T1000 (cell line): ENCODE measurements at regions not wholly inside any gene's neighbourhood (a gene's known extent, or its start where the extent isn't known, plus 50 kb on each side); places are given as distances from the start of the nearest gene placed in this dataset.

Experiments
- DNase-seq: peaks from one replicate; lab custom pipeline; 2025; ENCODE audit warnings: mixed read lengths; lab: John Stamatoyannopoulos, UW

- DNase-seq = no peak
Measured at GRCh38 chr17:69719474-69720048, 305.1 kb downstream of the MAP2K6 start.

DNA sequence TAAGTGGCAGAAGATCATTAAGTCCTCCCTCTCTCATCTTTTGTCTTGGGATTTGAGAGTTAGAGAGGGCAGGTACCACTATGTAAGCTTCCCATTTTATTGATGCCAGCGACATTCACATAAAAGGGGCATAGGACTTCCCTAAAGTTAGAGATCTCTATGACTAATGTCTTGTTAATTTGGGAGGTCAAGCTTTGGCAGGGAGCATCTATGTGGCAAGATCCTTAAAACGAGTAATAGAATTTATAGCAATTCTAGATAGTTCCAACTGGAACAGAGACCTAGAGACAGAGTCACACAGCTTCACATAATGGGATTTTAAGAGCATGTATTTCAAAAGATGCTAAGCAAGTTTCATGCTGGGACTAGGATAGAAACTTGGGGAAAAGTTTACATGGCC is 308.0 kb downstream of the MAP2K6 start:
- DNase-seq = no peak

GRCh38 chr17:69723316-69723715 is 308.8 kb downstream of the MAP2K6 start:
- no peak for DNase-seq

- DNase-seq = no peak
Measured at GRCh38 chr17:69723741-69724140, 309.2 kb downstream of the MAP2K6 start.

DNA sequence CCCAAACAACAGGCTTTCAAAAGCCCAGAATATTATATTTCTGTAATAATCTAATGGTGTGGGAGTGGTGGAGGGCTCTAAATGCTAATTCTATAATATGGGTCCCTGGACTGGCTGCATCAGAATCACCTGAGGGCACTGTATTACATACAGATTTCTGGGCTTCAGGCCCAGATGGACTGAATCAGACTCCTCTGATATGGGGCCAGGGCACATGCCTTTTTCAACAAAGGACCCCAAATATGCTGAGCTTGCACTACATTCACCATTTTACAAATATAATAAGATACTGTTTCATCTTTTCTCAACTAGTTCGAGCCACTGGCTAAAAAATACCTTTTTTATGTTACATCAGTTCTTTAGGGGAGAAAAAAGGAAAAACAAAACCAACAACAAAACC is 309.7 kb downstream of the MAP2K6 start:
- no peak for DNase-seq

DNA sequence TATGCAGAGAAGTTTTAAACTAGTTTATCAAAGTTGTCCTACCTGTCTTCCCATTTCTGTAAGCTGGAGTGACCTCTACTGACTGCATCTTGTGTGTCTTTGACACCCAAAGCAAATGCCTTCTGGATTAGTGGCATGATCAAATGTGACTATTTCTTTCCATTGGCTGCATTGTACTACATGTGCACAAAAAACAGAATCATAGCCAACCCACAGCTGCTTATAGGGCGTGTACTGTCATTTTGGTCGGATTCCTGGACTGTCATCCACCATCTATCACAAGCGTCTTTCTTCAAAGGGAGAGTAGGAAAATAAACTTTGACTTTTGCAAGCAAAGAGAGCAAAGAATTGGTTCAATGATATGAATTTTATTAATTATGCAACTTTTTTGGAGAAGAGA is 310.6 kb downstream of the MAP2K6 start:
- DNase-seq = no peak

- DNase-seq = no peak
Measured at GRCh38 chr17:69728816-69729215, 314.3 kb downstream of the MAP2K6 start.

DNA sequence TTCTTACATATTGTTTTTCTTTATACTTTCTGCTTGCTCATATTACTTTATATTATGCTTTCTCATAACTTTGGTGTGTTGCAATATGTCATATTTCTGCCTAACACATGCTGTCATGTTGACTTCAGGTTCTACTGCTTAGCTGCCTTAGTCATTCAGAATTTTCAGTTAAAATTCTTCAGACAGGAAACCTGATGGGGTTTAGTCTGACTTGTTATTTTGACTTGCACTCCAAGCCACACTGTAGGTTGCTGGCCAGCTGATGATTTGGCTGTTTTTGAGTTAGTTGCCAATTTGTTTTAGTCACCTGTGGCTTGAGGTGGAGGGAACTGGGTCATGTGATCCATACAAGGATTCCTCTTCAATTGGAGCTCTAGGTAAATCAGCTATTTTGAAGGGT is 315.4 kb downstream of the MAP2K6 start:
- no peak for DNase-seq

GRCh38 chr17:69732272-69732918 is 317.9 kb downstream of the MAP2K6 start:
- DNase-seq = no peak

- DNase-seq = peak; percentile 24
Measured at GRCh38 chr17:69733171-69734012, 318.9 kb downstream of the MAP2K6 start.

DNA sequence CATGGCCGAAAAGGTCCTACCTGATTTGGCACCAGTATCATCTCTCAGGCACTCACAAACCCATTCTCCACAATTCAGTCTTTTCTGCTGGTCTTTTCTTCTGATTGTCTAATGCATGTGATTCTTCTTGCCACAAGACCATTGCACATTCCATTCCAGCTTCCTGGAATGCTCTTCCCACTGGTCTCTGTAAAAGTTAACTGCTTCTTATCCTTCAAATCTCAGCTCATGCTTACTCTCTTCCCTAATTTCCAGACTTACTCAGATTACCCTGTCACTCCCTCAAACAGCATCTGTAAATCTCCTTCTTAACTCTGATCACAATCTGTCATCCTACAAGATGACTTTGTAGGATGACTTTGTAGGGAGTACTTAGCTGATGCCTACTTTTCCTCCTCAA is 320.2 kb downstream of the MAP2K6 start:
- no peak for DNase-seq

DNA sequence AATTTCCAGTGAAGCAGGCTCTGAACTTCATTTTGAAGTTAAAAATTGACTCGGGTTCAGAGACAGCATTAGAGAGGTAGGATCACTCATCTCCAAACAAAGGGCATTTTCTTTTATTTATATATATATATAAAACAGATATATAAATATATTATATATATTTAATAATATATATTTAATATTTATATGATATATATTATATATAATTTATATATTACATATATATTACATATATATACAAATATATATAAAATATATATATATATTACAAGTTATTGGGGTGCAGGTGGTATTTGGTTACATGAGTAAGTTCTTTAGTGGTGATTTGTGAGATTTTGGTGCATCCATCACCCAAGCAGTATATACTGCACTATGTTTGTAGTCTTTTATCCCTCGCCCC is 320.8 kb downstream of the MAP2K6 start:
- no peak for DNase-seq

DNA sequence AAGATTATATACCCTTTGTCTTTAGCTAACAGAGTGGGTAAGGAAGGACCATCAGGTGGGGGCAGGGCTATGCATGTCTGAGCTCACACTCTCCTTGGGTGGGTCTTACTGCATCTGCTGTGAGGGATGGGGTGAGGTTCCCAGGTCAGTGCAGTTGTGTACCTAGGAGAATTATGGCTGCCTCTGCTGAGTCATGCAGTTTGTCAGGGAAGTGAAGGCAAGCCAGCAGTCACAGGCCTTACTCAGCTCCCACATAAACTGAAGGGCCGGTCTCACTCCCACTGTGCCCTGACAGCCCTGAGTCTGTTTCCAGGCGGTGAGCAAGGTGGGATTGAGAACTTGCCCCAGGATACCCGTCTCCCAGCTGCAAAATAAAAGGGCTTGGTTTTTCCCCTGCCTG is 328.6 kb downstream of the MAP2K6 start:
- no peak for DNase-seq

- DNase-seq = no peak
Measured at GRCh38 chr17:69744512-69745070, 330.1 kb downstream of the MAP2K6 start.

- DNase-seq = no peak
Measured at GRCh38 chr17:69749911-69750310, 325.1 kb upstream of the KCNJ16 start.

DNA sequence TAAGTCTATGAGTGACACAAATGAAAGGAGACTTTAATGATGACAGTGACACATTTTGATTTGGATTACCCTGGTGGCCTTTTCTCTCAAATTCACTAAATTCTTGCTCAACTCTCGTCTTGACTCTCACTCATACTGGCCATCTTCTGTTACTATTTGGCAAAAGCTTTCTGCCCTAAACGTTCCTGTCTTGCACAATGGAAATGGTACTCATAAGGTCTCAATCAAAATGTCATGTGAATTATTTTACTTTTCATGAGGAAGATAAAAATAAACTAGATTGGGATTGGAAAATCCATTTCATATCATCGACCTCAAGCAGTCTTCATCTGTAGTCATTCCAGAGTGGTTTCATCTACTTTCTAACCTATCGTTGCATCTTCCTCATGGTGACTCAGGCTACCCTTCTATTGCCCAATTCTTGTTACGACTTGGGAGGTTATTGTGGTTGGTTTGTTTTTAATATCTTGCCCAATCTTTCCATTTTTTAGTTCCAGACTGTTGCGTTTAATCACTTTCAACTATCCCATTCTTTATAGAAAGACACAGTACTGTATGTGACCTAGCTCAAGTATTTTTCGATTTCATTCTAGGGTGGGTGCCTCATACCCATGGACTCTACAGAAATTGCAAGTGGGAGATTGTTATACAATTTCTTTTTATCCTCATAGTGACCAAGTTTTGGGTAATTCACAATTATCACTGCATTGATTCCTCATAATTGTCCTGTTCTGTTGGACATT is 317.2 kb upstream of the KCNJ16 start:
- DNase-seq = no peak

GRCh38 chr17:69760562-69760961 is 314.5 kb upstream of the KCNJ16 start:
- DNase-seq = no peak

GRCh38 chr17:69761011-69761410 is 314.0 kb upstream of the KCNJ16 start:
- DNase-seq = no peak

- peak; percentile 24 for DNase-seq
Measured at GRCh38 chr17:69761767-69762321, 313.2 kb upstream of the KCNJ16 start.

DNA sequence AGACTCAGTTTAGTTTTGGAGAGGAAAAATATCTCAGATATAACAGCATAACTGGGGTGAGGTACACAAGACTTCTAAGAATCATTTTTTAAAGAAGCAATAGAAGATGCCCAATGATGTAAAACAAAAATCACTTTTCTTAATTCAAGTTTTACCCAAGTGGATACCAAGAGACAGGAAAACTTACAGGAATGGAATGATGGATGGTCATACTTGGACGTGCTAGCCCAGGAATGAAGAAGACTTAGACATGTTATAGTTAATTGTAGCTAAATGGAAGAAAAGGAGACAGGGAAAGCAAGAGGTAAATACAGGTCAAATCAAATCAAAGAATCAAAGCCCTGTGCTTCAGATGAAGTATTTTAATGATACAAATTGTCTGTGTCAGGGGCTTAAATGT is 312.7 kb upstream of the KCNJ16 start:
- no peak for DNase-seq

DNA sequence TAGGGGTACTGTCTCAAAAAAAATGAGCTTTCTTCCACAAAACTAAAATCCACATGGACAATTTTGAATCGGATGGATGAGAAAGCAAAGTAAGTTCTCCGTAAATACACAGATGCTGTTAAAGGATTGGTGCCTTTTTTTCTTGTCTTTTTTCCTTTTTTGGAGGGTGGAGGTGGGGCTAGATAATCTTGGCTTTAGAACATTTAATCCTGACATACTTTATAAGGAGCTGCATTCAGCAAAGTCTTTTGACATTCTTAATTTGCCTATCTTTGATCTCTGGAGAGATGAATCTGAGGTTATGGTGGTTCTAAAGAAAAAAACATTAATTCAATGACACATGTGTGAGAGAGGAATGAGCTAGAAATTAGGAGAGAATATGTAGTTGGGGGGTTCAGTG is 312.3 kb upstream of the KCNJ16 start:
- no peak for DNase-seq

DNA sequence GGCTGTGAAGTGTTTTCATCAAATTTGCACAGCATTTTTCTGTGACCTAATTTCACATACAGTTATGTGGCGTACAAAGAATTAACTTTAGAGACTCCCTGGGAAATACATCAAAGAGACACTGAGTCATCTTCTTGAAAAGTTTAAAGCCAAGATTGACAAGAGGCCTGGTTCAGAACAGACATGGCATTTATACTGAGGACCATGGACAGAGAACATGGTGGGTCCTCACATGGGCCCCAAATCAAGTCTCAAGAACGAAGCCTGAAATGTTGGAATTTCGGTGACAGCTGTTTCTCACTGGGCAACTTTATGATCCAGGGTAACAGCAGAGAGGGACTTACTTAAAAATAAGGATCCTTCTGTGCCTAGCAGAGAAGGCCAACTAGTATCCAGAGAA is 311.5 kb upstream of the KCNJ16 start:
- DNase-seq = no peak
